HG03196 (cell line): ENCODE measurements at regions not wholly inside any gene's neighbourhood (a gene's known extent, or its start where the extent isn't known, plus 50 kb on each side); places are given as distances from the start of the nearest gene placed in this dataset.

Source experiments
- ATAC-seq: cut with Tn5 transposase; IDR thresholded peaks from one replicate; pipeline ENCODE4 v1.9.1; 2021; ENCODE audit not compliant: unreplicated experiment

- ATAC-seq, result no peak
Observed at GRCh38 chr10:61099756-61100155, 155.8 kb upstream of the RHOBTB1 start.

- no peak for ATAC-seq
Observed at GRCh38 chr10:61098966-61099365, 155.0 kb upstream of the RHOBTB1 start.

GRCh38 chr10:61097026-61097425 is 153.0 kb upstream of the RHOBTB1 start:
- no peak for ATAC-seq

GRCh38 chr10:61096056-61096455 is 152.1 kb upstream of the RHOBTB1 start:
- ATAC-seq, result no peak

GRCh38 chr10:61091531-61091930 is 147.5 kb upstream of the RHOBTB1 start:
- ATAC-seq, result no peak

- no peak for ATAC-seq
Observed at GRCh38 chr10:61089251-61089650, 145.3 kb upstream of the RHOBTB1 start.

- no peak for ATAC-seq
Observed at GRCh38 chr10:61084493-61084892, 140.5 kb upstream of the RHOBTB1 start.

GRCh38 chr10:61081301-61081700 is 137.3 kb upstream of the RHOBTB1 start:
- no peak for ATAC-seq

- ATAC-seq, result no peak
Observed at GRCh38 chr10:61078542-61079275, 134.7 kb upstream of the RHOBTB1 start.

- no peak for ATAC-seq
Observed at GRCh38 chr10:61076572-61077114, 132.7 kb upstream of the RHOBTB1 start.

- no peak for ATAC-seq
Observed at GRCh38 chr10:61073391-61073790, 129.4 kb upstream of the RHOBTB1 start.

- ATAC-seq, result no peak
Observed at GRCh38 chr10:61071580-61071979, 127.6 kb upstream of the RHOBTB1 start.

GRCh38 chr10:61068471-61068870 is 124.5 kb upstream of the RHOBTB1 start:
- ATAC-seq, result no peak

GRCh38 chr10:61067671-61068336 is 123.8 kb upstream of the RHOBTB1 start:
- no peak for ATAC-seq

- ATAC-seq, result no peak
Observed at GRCh38 chr10:61066661-61067344, 122.8 kb upstream of the RHOBTB1 start.

- no peak for ATAC-seq
Observed at GRCh38 chr10:61065051-61065450, 121.1 kb upstream of the RHOBTB1 start.

GRCh38 chr10:61064356-61064755 is 120.4 kb upstream of the RHOBTB1 start:
- no peak for ATAC-seq

GRCh38 chr10:61063901-61064300 is 119.9 kb upstream of the RHOBTB1 start:
- ATAC-seq, result no peak

GRCh38 chr10:61063034-61063433 is 119.0 kb upstream of the RHOBTB1 start:
- ATAC-seq, result no peak

- ATAC-seq, result no peak
Observed at GRCh38 chr10:61061923-61062504, 118.0 kb upstream of the RHOBTB1 start.

- ATAC-seq, result no peak
Observed at GRCh38 chr10:61059636-61060035, 115.7 kb upstream of the RHOBTB1 start.
